SH-SY5Y (cell line): ENCODE measurements at regions not wholly inside any gene's neighbourhood (a gene's known extent, or its start where the extent isn't known, plus 50 kb on each side); places are given as distances from the start of the nearest gene placed in this dataset.

Experiments used
- GATA2 ChIP-seq: IDR thresholded peaks from 2 replicates; pipeline ENCODE4 v1.6.1; 2011; ENCODE audit warnings: mild to moderate bottlenecking, low read depth, low read length
- GATA3 ChIP-seq: IDR thresholded peaks from 2 replicates; pipeline ENCODE4 v1.6.1; 2011; ENCODE audit warnings: low read depth, mild to moderate bottlenecking, low read length, moderate library complexity

- TF ChIP-seq GATA2 = no peak
- TF ChIP-seq GATA3 = no peak
Observed at GRCh38 chr17:51445946-51446345, 185.6 kb downstream of the UTP18 start.
